Stimulated activated CD4-positive, alpha-beta T cell treated with anti-CD3 and anti-CD28 coated beads, TNF-alpha, amount 100 ng/mL, for 48 hours (primary cell): ENCODE measurements at regions not wholly inside any gene's neighbourhood (a gene's known extent, or its start where the extent isn't known, plus 50 kb on each side); places are given as distances from the start of the nearest gene placed in this dataset.
"Not testable (repeated sequence)": the region's sequence is repeated elsewhere in the genome, so short reads cannot be mapped to it uniquely, and the experiment has no call there.

Experiments
- DNase-seq, 3 donors: peaks; one replicate each; pipeline ENCODE4 v3.0.0-alpha.2; 2020; ENCODE audit warnings: low read depth in 3 of 3

- no peak for DNase-seq
Observed at GRCh38 chr13:80965097-80965496, 624.2 kb upstream of the SPRY2 start.

- no peak for DNase-seq
Observed at GRCh38 chr13:80962855-80963254, 621.9 kb upstream of the SPRY2 start.

- no peak for DNase-seq
Observed at GRCh38 chr13:80962173-80962572, 621.2 kb upstream of the SPRY2 start.

GRCh38 chr13:80957019-80957655 lies 616.2 kb upstream of the SPRY2 start:
- DNase-seq, result no peak

- DNase-seq, result no peak
Observed at GRCh38 chr13:80955501-80955900, 614.6 kb upstream of the SPRY2 start.

GRCh38 chr13:80952158-80952557 lies 611.2 kb upstream of the SPRY2 start:
- no peak for DNase-seq

GRCh38 chr13:80946008-80946802 lies 605.3 kb upstream of the SPRY2 start:
- DNase-seq, result no peak

- no peak for DNase-seq
Observed at GRCh38 chr13:80945328-80945727, 604.4 kb upstream of the SPRY2 start.

- DNase-seq, result no peak
Observed at GRCh38 chr13:80939581-80939980, 598.7 kb upstream of the SPRY2 start.

GRCh38 chr13:80931766-80932165 lies 590.8 kb upstream of the SPRY2 start:
- no peak for DNase-seq

GRCh38 chr13:80931118-80931517 lies 590.2 kb upstream of the SPRY2 start:
- no peak for DNase-seq

GRCh38 chr13:80928241-80928640 lies 587.3 kb upstream of the SPRY2 start:
- no peak for DNase-seq

- not testable (repeated sequence) for DNase-seq
Observed at GRCh38 chr13:80926024-80926423, 585.1 kb upstream of the SPRY2 start.

GRCh38 chr13:80924596-80924995 lies 583.7 kb upstream of the SPRY2 start:
- no peak for DNase-seq

- no peak for DNase-seq
Observed at GRCh38 chr13:80923907-80924306, 583.0 kb upstream of the SPRY2 start.

- DNase-seq, result no peak
Observed at GRCh38 chr13:80921971-80922370, 581.0 kb upstream of the SPRY2 start.

- DNase-seq, result no peak
Observed at GRCh38 chr13:80921541-80921940, 580.6 kb upstream of the SPRY2 start.

- no peak for DNase-seq
Observed at GRCh38 chr13:80906860-80907259, 565.9 kb upstream of the SPRY2 start.

- no peak for DNase-seq
Observed at GRCh38 chr13:80904386-80904785, 563.5 kb upstream of the SPRY2 start.

- DNase-seq, result no peak
Observed at GRCh38 chr13:80903911-80904310, 563.0 kb upstream of the SPRY2 start.

GRCh38 chr13:80901530-80901929 lies 560.6 kb upstream of the SPRY2 start:
- DNase-seq, result no peak

- no peak for DNase-seq
Observed at GRCh38 chr13:80901111-80901510, 560.2 kb upstream of the SPRY2 start.

GRCh38 chr13:80900561-80900960 lies 559.6 kb upstream of the SPRY2 start:
- DNase-seq, result no peak
